Small intestine (tissue), 7 donors: ENCODE measurements at regions not wholly inside any gene's neighbourhood (a gene's known extent, or its start where the extent isn't known, plus 50 kb on each side); places are given as distances from the start of the nearest gene placed in this dataset.
"Not testable (repeated sequence)": the region's sequence is repeated elsewhere in the genome, so short reads cannot be mapped to it uniquely, and the experiment has no call there.

Experiments
- DNase-seq, 2 donors: peaks; one replicate each; pipeline versions ENCODE4 v3.0.0 to v3.0.0-alpha.2; 2013
- FAIRE-seq: peaks from 2 replicates; lab custom pipeline; 2012; peaks lifted over from hg19 to GRCh38; lab: Jason Lieb, UNC
- H3K27ac ChIP-seq, 3 donors: one replicate each; pipeline ENCODE4 v1.5.1; 2013; ENCODE audit warnings: low read length in 2 of 3, mild to moderate bottlenecking in 2 of 3, control low read depth in 1 of 3, inconsistent platforms in 1 of 3, low read depth in 1 of 3, moderate library complexity in 1 of 3
- H3K27me3 ChIP-seq, 3 donors: one replicate each; pipeline ENCODE4 v1.6.1; 2013; ENCODE audit warnings: low read length in 3 of 3, inconsistent platforms in 1 of 3; ENCODE audit not compliant: control insufficient read depth in 3 of 3, insufficient read depth in 3 of 3
- H3K36me3 ChIP-seq, 3 donors: one replicate each; pipeline ENCODE4 v1.6.1; 2013; ENCODE audit warnings: low read length in 3 of 3, inconsistent platforms in 1 of 3, low read depth in 1 of 3, mild to moderate bottlenecking in 1 of 3, moderate library complexity in 1 of 3; ENCODE audit not compliant: control insufficient read depth in 3 of 3, insufficient read depth in 2 of 3
- H3K4me1 ChIP-seq, 3 donors: one replicate each; pipeline ENCODE4 v1.6.1; 2013; ENCODE audit warnings: low read length in 2 of 3, inconsistent platforms in 1 of 3, low read depth in 1 of 3, mild to moderate bottlenecking in 1 of 3, moderate library complexity in 1 of 3; ENCODE audit not compliant: control insufficient read depth in 3 of 3, insufficient read depth in 2 of 3
- H3K4me3 ChIP-seq, 3 donors: one replicate each; pipeline ENCODE4 v1.5.1; 2013; ENCODE audit warnings: low read length in 3 of 3, control low read depth in 1 of 3, inconsistent platforms in 1 of 3, low read depth in 1 of 3, mild to moderate bottlenecking in 1 of 3, moderate library complexity in 1 of 3
- H3K9me3 ChIP-seq, 2 donors: one replicate each; pipeline ENCODE4 v1.6.1; 2013; ENCODE audit warnings: low read depth in 1 of 2, low read length in 1 of 2; ENCODE audit not compliant: control insufficient read depth in 2 of 2, insufficient read depth in 1 of 2
- WGBS, 3 donors: extraction: QIAGEN DNeasy Blood & Tissue Kit; methylation state at CpG; one replicate each; pipeline ENCODE4 v1.1.7; 2013; 5-methylcytosine and 5-hydroxymethylcytosine counted together
- donor health status: healthy with polysubstance abuse.
- donor health status: control.
- donor health status: control.
- donor health status: Bipolar disorder and iron deficiency.
- donor health status: healthy.

GRCh38 chr1:219560856-219561255 is 52.0 kb downstream of the ZC3H11B start:
- Histone ChIP-seq H3K36me3 (no peaks in the 10 kb centered on the region), H3K4me3 (no peak overlapping the region), H3K4me1 (no peaks in the 10 kb centered on the region), H3K9me3 (no peaks in the 10 kb centered on the region), H3K27ac (no peak overlapping the region), H3K27me3 (no peaks in the 10 kb centered on the region)
- no peak for DNase-seq
- FAIRE-seq = no peak
- 45 to 59% (median 58%) methylated on average over 3 of the region's 3 CpGs for WGBS, 3 donors

GRCh38 chr1:219559899-219560298 is 53.0 kb downstream of the ZC3H11B start:
- Histone ChIP-seq H3K9me3 (no peaks in the 10 kb centered on the region), H3K4me1 (no peaks in the 10 kb centered on the region), H3K4me3 (no peak overlapping the region), H3K36me3 (no peaks in the 10 kb centered on the region), H3K27ac (no peak overlapping the region), H3K27me3 (no peaks in the 10 kb centered on the region)
- 90 to 93% (median 91%) methylated on average over 4 of the region's 4 CpGs for WGBS, 3 donors
- FAIRE-seq (no peak), DNase-seq (no peak)

- FAIRE-seq (no peak), DNase-seq (no peak)
- Histone ChIP-seq H3K27me3 (no peaks in the 10 kb centered on the region), H3K4me1 (no peaks in the 10 kb centered on the region), H3K27ac (no peak overlapping the region), H3K4me3 (no peak overlapping the region), H3K36me3 (no peaks in the 10 kb centered on the region), H3K9me3 (no peaks in the 10 kb centered on the region)
- WGBS, 3 donors = 46 to 63% (median 58%) methylated on average over 2 of the region's 2 CpGs
These were observed 57.1 kb downstream of the ZC3H11B start for GRCh38 chr1:219555806-219556205.

- FAIRE-seq (no peak), DNase-seq (no peak)
- H3K27ac ChIP-seq = no peak overlapping the region
- no peaks in the 10 kb centered on the region for H3K9me3 ChIP-seq
- no peaks in the 10 kb centered on the region for H3K27me3 ChIP-seq
- WGBS, 3 donors = 73 to 81% (median 81%) methylated on average over 7 of the region's 7 CpGs
- no peaks in the 10 kb centered on the region for H3K36me3 ChIP-seq
- no peaks in the 10 kb centered on the region for H3K4me1 ChIP-seq
- H3K4me3 ChIP-seq = no peak overlapping the region
These were observed 57.7 kb downstream of the ZC3H11B start for GRCh38 chr1:219555031-219555692.

- Histone ChIP-seq H3K36me3 (no peaks in the 10 kb centered on the region), H3K27me3 (no peaks in the 10 kb centered on the region), H3K4me1 (no peaks in the 10 kb centered on the region), H3K4me3 (no peak overlapping the region), H3K9me3 (no peaks in the 10 kb centered on the region), H3K27ac (no peak overlapping the region)
- FAIRE-seq (no peak), DNase-seq (no peak)
- WGBS, 3 donors = 61 to 78% (median 63%) methylated on average over 3 of the region's 3 CpGs
These were observed 58.9 kb downstream of the ZC3H11B start for GRCh38 chr1:219553934-219554502.

- FAIRE-seq (no peak), DNase-seq (no peak)
- H3K4me1 ChIP-seq = no peaks in the 10 kb centered on the region
- WGBS, 3 donors = 59 to 73% (median 64%) methylated on average over 2 of the region's 2 CpGs
- no peaks in the 10 kb centered on the region for H3K27me3 ChIP-seq
- no peak overlapping the region for H3K4me3 ChIP-seq
- H3K27ac ChIP-seq = no peak overlapping the region
- no peaks in the 10 kb centered on the region for H3K36me3 ChIP-seq
- H3K9me3 ChIP-seq = no peaks in the 10 kb centered on the region
These were observed 62.7 kb downstream of the ZC3H11B start for GRCh38 chr1:219550201-219550600.

- Histone ChIP-seq H3K27ac (no peak overlapping the region), H3K4me1 (no peaks in the 10 kb centered on the region), H3K36me3 (no peaks in the 10 kb centered on the region), H3K4me3 (no peak overlapping the region), H3K27me3 (no peaks in the 10 kb centered on the region), H3K9me3 (no peaks in the 10 kb centered on the region)
- FAIRE-seq = no peak
- DNase-seq = no peak
These were observed 63.7 kb downstream of the ZC3H11B start for GRCh38 chr1:219549215-219549614.

GRCh38 chr1:219548386-219548785 is 64.5 kb downstream of the ZC3H11B start:
- H3K4me3 ChIP-seq = no peak overlapping the region
- no peak overlapping the region for H3K27ac ChIP-seq
- H3K36me3 ChIP-seq = no peaks in the 10 kb centered on the region
- DNase-seq (no peak), FAIRE-seq (no peak)
- WGBS, 3 donors = 81 to 92% (median 91%) methylated on average over 1 of the region's 1 CpG
- no peaks in the 10 kb centered on the region for H3K4me1 ChIP-seq
- no peaks in the 10 kb centered on the region for H3K27me3 ChIP-seq
- H3K9me3 ChIP-seq = no peaks in the 10 kb centered on the region

GRCh38 chr1:219545756-219546155 is 67.1 kb downstream of the ZC3H11B start:
- not testable (repeated sequence) for H3K27me3 ChIP-seq, H3K9me3 ChIP-seq, H3K27ac ChIP-seq, DNase-seq, FAIRE-seq, H3K4me1 ChIP-seq, H3K4me3 ChIP-seq, H3K36me3 ChIP-seq
- WGBS, 3 donors = 94 to 95% (median 95%) methylated on average over 13 to 31 of the region's 31 CpGs
